NB4 (cell line): ENCODE measurements at regions not wholly inside any gene's neighbourhood (a gene's known extent, or its start where the extent isn't known, plus 50 kb on each side); places are given as distances from the start of the nearest gene placed in this dataset.

ENCODE experiments used
- MYC ChIP-seq: IDR thresholded peaks from 2 replicates; pipeline ENCODE4 v1.6.1; 2011; ENCODE audit warnings: low read depth, low read length
- POLR2A ChIP-seq: IDR thresholded peaks from 2 replicates; pipeline ENCODE4 v1.6.1; 2011; ENCODE audit warnings: mild to moderate bottlenecking; ENCODE audit not compliant: insufficient read length; ENCODE audit errors: extremely low read depth
- TF ChIP-seq, protein P1 (sequence below): IDR thresholded peaks from one replicate; pipeline ENCODE4 v1.5.1; 2012; ENCODE audit warnings: low read depth, low read length
- TF ChIP-seq, protein P2 (sequence below): IDR thresholded peaks from 2 replicates; pipeline ENCODE4 v1.6.1; 2011; ENCODE audit warnings: low read depth, low read length

- TF ChIP-seq, protein P1, sequence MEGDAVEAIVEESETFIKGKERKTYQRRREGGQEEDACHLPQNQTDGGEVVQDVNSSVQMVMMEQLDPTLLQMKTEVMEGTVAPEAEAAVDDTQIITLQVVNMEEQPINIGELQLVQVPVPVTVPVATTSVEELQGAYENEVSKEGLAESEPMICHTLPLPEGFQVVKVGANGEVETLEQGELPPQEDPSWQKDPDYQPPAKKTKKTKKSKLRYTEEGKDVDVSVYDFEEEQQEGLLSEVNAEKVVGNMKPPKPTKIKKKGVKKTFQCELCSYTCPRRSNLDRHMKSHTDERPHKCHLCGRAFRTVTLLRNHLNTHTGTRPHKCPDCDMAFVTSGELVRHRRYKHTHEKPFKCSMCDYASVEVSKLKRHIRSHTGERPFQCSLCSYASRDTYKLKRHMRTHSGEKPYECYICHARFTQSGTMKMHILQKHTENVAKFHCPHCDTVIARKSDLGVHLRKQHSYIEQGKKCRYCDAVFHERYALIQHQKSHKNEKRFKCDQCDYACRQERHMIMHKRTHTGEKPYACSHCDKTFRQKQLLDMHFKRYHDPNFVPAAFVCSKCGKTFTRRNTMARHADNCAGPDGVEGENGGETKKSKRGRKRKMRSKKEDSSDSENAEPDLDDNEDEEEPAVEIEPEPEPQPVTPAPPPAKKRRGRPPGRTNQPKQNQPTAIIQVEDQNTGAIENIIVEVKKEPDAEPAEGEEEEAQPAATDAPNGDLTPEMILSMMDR = no peak
- TF ChIP-seq POLR2A (no peak), MYC (no peak)
- TF ChIP-seq, protein P2, sequence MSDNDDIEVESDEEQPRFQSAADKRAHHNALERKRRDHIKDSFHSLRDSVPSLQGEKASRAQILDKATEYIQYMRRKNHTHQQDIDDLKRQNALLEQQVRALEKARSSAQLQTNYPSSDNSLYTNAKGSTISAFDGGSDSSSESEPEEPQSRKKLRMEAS = no peak
Measured at GRCh38 chr10:83760142-83760541, 379.2 kb upstream of the GHITM start.
